AG09309 (cell line): ENCODE measurements at regions not wholly inside any gene's neighbourhood (a gene's known extent, or its start where the extent isn't known, plus 50 kb on each side); places are given as distances from the start of the nearest gene placed in this dataset.
"Not testable (repeated sequence)": the region's sequence is repeated elsewhere in the genome, so short reads cannot be mapped to it uniquely, and the experiment has no call there.

Source experiments
- DNase-seq: peaks from one replicate; pipeline ENCODE4 v3.0.0-alpha.2; 2010; ENCODE audit warnings: low read depth
- H3K4me3 ChIP-seq: 2 replicates; pipeline ENCODE4 v1.5.1; 2011; ENCODE audit warnings: mild to moderate bottlenecking, low read depth, low read length, moderate library complexity; ENCODE audit not compliant: control insufficient read depth
- CTCF ChIP-seq: IDR thresholded peaks from 2 replicates; pipeline ENCODE4 v1.5.1; 2011; ENCODE audit warnings: mild to moderate bottlenecking, low read depth, low read length, inconsistent platforms; ENCODE audit not compliant: insufficient read depth, control insufficient read depth; ENCODE audit errors: missing control alignments

- TF ChIP-seq CTCF = no peak
- H3K4me3 ChIP-seq = no peak overlapping the region
- DNase-seq = no peak
Observed at GRCh38 chr2:181789827-181790448, 101.6 kb upstream of the ITPRID2 start.

DNA sequence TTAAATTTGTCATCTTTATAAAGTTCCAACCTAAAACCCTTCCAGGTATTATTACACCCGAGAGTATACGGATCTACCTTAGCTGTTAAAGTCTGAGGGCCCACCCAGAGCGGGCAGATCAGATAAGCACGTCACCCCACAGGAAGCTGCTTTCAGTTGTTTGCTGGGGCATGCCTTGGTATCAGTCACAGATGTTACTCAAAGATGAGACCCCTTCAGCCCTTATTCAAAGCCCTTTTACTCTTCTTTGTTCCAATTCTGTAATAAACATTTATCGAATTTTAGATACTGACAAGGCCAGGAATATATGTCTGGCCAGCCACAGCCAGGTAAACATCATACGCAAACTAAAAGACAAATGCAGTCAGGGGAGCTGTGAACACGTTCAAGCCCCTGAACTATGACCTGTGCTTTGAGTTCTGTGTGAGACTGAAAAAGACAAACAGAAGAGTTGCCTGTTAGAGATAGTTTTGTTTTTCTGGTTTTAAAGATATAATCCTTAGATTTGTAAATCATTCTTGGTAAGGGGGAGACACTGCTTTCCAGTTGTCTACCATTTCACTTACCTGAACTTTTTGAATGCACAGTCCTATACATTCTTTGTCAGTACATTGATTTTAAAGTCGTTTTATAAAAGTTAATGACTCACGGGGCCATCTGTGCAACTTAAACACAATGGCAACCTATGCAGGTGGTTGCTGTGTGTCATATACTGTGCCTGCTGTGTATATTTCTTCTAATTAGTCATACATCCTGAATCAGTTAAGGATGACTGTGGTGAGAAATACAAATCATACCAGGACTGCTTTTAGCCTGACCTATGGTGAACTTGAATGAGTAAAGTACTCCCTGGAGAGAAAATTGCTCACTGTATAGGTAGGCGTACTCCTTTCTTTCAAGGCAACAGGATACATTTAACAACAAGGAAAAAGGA is 100.5 kb upstream of the ITPRID2 start:
- TF ChIP-seq CTCF = no peak
- no peak overlapping the region for H3K4me3 ChIP-seq
- DNase-seq = peak; percentile 79

DNA sequence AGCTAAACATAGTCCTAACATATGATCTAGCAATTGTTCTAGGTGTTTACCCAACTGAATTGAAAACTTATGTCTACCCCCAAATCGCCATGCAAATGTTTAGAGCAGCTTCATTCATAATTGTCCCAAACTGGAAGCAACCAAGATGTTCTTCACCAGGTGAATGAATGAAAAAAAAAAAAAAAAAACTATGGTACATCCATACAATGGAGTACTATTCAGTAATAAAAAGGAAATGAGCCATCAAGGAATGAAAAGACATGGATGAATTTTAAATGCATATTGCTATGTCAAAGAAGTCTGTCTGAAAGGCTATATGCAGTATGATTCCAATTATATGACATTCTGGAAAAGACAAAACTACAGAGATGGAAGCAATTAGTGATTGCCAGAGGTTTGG is 98.6 kb upstream of the ITPRID2 start:
- TF ChIP-seq CTCF = no peak
- DNase-seq = no peak
- no peak overlapping the region for H3K4me3 ChIP-seq

- TF ChIP-seq CTCF = no peak
- no peak for DNase-seq
Observed at GRCh38 chr2:181798022-181798421, 93.5 kb upstream of the ITPRID2 start.

GRCh38 chr2:181802300-181802699 is 89.2 kb upstream of the ITPRID2 start:
- not testable (repeated sequence) for DNase-seq, H3K4me3 ChIP-seq

More at GRCh38 chr2:181798022-181798421, 93.5 kb upstream of the ITPRID2 start:
- H3K4me3 ChIP-seq = no peak overlapping the region

DNA sequence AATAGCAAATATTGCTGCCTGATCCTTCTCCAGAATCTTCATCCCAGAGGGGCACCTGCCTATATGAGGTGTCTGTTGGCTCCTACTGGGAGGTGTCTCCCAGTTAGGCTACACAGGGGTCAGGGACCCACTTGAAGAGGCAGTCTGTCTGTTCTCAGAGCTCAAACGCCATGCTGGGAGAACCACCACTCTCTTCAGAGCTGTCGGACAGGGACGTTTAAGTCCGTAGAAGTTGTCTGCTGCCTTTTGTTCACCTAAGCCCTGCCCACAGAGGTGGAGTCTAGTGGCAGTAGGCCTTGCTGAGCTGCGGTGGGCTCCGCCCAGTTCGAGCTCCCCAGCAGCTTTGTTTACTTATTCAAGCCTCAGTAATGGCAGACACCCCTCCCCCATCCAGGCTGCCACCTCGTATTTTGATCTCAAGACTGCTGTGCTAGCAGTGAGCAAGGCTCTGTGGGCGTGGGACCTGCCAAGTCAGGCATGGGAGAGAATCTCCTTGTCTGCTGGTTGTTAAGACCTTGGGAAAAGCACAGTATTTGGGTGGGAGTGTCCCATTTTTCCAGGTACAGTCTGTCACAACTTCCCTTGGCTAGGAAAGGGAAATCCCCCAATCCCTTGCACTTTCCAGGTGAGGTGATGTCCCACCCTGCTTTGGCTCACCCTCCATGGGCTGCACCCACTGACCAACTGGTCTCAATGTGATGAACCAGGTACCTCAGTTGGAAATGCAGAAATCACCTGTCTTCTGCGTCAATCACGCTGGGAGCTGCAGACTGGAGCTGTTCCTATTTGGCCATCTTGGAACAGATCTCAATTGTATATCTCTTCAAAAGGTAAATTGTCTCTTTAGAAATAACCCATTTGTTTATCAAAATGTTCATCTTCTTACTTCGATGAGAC is 87.4 kb upstream of the ITPRID2 start:
- not testable (repeated sequence) for DNase-seq, H3K4me3 ChIP-seq

- no peak for DNase-seq
- no peak for TF ChIP-seq CTCF
- no peak overlapping the region for H3K4me3 ChIP-seq
Observed at GRCh38 chr2:181805228-181806038, 86.1 kb upstream of the ITPRID2 start.
